DMS114 treated with DMSO at 0.1 percent for 48 hours (cell line): ENCODE measurements at regions not wholly inside any gene's neighbourhood (a gene's known extent, or its start where the extent isn't known, plus 50 kb on each side); places are given as distances from the start of the nearest gene placed in this dataset.
"Not testable (repeated sequence)": the region's sequence is repeated elsewhere in the genome, so short reads cannot be mapped to it uniquely, and the experiment has no call there.

ENCODE experiments used
- DNase-seq: peaks from one replicate; lab custom pipeline; 2025; ENCODE audit not compliant: unreplicated experiment; lab: John Stamatoyannopoulos, UW

DNA sequence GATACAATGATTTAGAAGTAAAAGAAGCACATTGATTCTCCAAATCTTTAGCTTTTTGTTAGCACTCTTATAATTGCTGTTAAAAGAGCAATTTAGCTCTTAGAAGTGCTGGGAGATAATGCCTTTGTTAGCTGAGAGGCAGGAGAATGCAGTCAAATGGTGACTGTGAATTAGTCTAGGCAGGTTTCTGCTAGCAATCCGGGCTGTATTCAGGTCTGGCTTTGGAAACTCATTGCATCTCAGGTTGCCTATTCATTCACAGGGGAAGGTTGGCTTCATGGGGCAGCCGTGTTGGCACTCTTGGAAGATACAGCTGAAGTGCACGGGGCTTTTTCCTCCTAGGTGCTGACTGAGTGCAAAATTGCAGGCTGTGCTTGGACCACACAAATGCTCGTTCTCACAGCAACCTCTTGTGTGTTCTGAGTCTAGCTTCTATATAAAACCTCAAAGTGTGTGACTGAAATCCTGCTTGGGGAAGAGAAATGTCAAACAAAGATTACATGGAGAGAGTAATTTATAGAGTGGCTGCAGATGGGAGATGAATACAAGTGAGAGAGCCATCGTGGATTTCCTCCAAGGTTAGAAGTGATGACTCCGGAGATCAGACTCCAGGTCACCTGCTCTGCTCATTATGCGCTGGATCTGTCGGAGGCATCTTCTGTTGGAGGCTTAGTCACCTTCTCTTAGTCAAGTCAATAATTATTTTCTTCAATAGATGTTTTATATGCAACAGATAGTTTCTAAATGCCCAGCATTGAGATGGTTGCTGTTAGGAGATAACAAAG lies 167.8 kb downstream of the PMAIP1 start:
- no peak for DNase-seq

DNA sequence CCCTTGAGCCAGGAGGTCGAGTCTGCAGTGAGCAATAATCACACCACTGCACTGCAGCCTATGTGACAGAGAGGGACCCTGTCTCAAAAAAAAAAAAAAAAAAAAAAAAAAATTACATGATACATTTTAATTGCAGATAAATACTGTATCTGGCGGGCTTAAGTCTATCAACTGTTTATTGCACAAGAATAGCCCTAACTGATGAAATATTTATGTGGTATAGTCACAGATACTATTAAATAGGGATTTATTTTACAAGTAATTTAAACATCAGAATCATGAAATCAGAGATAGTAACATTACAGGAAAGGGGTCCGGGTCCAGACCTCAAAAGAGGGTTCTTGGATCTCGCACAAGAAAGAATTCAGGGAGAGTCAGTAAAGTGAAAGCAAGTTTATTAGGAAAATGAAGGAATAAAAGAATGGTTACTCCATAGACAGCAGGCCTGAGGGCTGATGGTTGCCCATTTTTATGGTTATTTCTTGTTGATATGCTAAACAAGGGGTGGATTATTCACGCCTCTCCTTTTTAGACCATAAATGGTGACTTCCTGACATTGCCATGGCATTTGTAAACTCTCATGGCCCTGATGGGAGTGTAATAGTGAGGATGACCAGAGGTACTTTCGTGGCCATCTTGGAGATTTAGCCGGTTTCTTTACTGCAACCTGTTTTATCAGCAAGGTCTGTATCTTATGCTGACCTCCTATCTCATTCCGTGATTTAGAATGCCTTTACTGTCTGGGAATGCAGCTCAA lies 166.6 kb downstream of the PMAIP1 start:
- no peak for DNase-seq

DNA sequence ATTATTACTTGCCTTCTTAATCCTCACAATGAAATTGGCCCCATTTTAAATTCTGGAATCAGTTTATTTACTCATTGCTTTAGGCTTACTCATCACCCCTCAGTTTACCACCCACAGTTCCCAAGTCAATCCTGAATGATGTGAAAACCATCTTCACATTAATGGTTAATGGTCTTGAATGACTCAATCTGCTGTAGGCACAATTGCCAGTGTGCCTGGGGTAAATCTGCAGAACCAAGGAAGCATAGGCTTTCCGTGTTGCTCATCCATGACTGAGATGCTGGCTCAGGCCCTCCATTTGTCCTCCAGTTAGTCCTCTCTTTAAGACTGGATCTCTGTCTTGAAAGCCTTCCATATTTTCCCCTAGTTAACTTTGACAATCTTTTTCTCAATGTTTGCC lies 164.5 kb downstream of the PMAIP1 start:
- no peak for DNase-seq

DNA sequence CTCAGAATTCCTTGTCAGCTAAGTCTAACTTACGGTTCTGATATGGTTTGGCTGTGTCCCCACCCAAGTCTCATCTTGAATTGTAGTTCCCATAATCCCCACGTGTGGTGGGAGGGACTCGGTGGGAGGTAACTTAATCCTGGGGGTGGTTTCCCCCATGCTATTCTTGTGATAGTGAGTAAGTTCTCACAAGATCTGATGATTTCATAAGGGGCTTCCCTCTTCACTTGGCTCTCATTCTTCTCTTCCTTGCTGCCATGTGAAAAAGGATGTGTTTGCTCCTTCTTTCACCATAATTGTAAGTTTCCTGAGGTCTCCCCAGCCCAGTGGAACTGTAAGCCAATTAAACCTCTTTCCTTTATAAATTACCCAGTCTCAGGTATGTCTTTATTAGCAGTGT lies 163.0 kb downstream of the PMAIP1 start:
- DNase-seq = not testable (repeated sequence)

DNA sequence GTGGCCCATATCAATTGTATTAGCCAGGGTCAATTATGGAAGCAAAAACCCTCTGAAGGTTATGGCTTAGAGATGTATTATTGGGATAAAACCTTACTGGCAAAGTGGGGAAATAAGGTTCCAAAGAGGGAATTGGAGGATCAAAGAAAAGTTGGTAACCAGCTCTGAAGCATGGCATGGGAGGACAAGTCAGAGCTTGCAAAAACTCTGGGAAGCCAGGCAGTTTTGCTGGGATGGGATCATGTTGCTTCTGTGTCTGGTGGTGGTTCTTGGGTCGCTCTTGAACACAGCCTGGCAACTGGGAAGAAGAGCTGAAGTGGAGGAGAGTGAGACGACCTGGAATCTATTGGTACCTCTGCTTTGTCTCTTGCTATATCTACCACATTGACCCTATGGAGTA lies 162.6 kb downstream of the PMAIP1 start:
- DNase-seq = no peak

DNA sequence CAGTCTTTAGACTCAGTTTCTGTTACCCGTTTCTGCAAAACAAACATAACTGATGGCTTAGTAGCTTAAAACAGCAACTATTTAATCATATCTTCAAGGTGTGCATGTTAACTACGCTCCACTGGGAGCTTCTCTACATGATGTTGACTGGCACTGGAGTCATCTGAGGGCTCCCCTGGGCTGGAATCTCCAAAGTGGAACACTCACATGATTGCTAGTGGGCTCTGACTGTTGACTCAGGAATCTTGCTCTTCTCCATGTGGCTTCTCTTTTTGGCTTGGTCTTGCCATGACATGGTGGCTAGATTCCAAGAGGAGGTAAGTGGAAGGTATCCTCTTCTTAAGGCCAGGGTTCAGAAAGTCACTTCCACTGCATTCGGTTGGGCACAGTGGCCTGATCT lies 160.8 kb downstream of the PMAIP1 start:
- DNase-seq = no peak

DNA sequence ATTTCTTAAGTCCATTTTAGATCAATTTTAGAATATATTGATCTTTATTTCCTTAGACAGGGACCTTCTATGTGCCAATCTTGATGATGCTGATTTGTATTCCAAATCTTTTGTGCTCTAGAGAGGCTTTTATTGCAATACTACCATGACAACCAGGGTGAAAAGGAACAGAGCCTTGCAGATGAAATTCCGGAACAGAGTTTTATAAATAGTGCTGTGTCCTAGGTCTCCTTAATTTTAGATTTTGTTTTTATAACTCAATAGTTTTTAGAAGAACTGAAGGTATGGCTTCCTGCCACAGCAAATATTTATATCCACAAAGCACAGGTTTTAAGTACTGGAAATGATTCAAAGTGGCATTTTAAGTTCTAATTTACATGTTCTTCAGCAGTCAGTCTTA lies 160.2 kb downstream of the PMAIP1 start:
- DNase-seq = no peak

DNA sequence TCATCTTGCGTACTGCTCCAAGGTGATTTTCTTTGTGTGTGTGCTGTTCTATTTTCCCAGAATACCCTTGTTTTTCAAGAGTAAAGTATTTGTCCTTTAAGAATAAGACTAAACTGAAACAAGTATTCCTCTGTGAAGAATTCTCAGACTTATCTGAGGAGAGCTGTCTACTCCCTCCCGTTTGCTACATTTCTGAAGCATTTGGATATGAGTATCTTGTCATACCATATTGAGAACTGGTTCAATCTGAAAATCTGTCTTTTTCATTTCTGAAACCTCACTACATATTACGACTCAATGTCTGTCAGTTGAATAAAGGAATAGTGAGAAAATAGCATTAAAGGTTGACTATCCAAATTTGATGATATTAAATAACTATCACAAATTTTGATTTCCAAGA lies 159.4 kb downstream of the PMAIP1 start:
- DNase-seq = no peak

DNA sequence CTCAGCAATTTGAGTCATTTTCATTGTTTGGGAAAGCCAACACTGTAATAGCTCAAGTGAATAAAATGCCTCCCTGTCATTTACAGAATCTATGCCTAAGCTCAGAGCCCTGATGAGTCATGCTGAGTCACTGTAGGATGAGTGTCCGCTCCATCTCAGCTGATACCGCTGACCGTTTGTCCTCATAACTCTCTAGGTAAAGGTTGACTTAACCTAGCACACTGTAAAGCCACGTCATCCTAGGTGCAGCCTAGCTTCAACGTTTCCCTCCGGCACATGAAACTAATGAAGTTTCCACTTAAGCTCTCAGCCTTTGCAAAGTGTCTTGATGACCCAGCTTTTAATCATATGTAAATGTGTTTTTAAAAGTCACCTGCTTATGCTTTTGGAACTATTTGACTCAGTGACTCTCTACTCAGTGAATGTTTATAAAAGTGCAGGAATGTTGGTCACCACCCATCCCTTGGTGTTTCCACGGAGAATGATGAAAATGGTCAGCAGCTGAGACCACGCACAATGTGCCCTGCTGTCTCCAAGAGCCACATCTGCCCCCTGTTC lies 154.0 kb downstream of the PMAIP1 start:
- DNase-seq = no peak

DNA sequence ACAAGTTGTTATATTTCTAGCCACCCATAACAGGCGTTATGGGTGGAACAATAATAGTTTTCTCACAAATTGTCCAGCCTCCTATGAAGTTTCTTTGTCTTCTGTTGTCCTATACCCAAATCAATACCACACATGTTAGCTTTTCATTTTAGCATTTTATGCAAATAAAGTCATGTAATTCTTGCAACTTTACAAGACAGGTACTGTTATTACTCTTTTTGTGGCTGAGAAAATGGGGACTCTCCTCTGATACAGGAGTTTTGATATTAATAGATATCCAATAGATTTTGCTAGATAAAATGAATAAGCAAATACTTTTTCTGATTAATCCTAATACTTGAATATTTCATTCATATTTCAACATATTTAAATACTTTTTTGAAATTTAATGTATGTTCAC lies 151.0 kb downstream of the PMAIP1 start:
- no peak for DNase-seq

DNA sequence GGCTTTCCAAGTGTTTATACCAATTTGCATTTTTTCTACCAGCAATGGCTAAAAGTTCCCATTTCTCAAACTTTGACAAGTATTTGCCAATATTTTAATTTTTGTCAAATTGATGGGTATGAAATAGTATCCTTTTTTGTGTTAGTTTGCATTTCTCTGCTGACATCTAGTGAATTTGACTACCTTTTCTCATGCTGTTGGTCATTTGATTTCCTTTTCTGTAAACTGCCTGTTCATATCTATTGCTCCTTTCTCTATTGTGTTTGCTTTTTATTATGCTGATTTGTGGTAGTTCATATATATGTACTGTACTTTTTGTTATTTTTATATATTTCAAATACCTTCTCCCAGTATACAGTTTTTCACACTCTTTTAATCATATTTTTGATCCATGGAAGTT lies 149.4 kb downstream of the PMAIP1 start:
- no peak for DNase-seq

DNA sequence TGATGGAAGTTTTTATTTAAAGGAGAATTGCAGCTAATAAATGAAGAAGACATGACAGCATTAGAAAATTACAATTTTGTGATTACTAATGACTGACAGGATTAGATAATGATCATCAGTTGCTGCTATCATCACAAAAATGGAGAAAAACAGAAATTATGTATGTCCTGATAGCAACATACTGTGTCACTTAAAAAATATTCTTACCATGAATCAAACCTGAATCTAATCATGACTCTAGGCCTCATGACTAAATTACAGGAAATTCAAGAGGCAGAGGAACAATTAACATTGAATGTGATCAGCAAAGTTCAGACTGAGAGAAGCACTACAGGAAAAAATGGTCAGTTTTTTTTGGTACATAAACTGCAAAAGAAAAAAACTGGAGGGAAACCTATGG lies 147.8 kb downstream of the PMAIP1 start:
- no peak for DNase-seq

DNA sequence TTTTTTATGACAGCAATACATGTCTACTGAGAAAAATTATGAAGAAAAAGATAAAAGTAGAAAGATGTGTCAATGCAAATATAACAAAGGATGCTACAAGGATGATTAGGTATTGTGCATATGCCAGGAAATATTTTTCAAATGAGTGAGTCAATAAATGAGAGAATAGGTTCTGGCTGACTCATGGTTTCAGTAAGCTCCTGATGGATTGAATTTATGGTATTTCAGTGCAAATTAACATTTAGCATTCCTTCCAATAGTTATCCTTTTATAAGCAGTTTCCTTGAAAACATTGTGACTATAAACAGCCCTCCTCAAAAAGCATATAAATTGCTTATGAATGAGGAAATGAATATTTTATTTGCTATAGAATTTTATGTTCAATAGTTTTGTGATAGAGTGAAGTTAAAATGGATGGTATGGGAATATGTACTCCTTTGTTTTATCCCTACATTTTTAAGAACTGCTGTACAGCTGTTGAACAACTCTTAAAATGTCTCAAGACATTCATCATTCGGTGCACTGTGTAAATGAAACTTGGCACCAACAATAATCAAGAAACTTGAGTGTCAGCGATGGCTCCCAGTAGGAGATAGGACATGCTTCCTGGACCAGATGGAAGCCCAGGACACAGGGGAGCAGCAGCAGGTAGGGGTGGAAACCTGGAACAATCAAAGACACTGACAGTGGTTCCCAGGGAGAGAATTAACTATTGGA lies 144.7 kb downstream of the PMAIP1 start:
- DNase-seq = no peak

DNA sequence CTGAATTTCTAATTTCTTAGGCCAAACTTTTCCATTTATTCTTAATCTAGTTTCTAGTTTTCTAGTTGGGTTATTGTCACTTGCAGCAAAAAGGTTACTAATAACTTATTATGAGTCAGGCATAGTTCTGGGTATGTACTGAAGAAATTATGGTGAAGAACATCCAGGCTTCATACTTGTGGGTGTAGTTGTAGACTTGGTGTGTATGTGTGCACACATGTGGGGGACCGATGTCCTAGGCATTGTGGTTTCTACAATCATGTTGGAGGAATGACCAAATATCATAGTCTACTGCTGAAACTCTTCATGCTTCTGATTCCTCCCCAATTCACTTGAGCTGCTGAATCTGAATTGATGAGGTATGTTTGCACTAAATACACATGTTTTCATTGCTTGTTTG lies 141.2 kb downstream of the PMAIP1 start:
- DNase-seq = no peak

DNA sequence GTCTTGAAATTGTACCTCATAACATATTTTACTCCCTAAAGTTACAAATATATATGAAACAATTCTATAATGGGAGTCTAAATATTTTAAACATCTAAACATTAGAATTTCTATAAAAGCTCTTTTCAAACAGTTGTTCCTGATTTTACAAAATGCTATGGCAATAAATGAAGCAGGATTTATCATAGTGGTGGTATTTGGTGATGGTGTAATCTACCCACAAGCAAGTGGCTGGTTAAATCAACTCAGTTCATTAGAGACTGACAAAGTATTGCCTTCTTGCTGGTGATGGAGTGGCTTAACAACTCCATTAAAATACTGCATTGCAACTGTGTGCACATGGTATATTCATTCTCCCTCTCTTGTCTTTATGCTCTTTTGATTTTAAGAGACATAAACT lies 138.9 kb downstream of the PMAIP1 start:
- no peak for DNase-seq

DNA sequence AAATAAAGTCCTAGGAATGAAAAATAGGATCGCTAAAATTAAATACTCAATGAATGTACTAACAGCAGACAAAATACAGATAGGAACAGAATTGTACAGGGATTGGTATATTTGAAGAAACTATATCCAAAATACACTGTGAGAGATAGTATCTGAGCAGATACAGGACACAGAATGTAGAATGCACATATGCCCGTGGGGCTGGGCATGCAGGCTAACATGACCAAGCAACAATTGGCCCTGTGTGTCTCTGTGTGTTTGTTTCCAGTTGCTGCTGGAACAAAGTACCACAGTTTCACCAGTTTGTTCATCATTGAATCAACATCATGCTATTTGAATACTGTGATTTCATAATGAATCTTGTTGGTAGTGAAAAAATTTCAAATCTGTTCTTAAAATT lies 127.6 kb downstream of the PMAIP1 start:
- no peak for DNase-seq

DNA sequence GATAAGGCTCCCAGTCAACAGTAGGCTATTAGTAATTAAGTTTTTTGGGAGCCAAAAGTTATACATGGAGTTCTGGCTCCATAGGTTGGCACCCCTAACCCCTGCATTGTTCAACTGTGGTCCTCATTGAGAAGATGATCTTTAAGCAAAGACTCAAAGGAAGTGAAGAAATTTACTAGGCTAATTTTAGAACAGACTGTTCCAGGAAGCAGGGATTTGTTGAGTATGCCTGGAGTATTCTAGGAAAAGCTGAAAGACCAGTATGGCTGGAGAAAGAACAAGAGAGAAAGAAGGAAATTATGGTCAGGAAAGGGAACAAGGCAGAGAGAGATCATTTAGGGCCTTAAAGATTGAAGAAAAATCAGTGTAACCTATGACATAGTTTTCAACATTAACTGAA lies 125.1 kb downstream of the PMAIP1 start:
- no peak for DNase-seq

DNA sequence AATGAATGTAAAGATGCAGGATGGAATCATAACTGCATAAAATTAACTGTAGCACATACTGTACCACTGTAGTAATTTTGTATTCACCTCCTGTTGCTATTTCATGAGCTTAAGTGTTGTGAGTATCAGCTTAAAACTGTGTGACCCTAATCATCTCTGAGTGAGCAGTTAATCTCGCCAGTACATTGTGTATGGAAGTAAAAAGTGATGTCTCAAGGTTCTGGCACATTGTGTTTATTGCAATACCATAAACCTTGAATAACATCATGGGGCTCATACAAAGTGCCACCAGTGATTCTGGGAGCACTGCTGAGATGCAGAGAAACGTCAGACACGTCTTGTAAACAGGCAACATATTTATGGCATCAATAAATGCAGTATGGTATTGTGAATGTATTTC lies 124.5 kb downstream of the PMAIP1 start:
- no peak for DNase-seq

DNA sequence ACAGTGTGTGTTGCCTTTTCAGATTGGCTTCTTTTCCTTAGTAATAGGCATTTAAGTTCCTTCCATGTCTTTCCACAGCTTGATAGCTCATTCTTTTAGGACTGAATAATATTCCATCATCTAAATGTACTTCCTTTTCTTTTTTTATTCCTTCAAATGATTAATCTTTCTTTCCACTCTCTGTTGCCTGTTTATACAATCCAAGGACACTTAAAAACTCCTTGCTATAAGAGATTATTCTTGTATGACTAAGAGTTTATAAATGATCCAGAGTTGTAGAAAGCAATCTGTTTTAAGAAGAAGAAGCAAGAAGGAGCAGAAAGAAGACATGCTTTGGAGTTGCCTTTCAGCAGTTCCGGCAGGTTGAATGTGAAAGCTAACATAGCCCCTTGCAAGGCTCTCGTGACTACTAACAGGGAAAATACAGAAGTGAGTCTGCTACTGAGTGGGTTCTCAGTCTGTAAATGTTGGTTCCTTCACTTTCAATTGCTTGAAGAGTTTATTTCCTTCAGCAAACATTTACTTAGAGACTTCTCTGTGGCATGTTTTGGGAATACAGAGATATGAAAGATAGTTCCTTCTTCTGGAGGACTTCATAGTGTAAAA lies 123.0 kb downstream of the PMAIP1 start:
- DNase-seq = no peak

DNA sequence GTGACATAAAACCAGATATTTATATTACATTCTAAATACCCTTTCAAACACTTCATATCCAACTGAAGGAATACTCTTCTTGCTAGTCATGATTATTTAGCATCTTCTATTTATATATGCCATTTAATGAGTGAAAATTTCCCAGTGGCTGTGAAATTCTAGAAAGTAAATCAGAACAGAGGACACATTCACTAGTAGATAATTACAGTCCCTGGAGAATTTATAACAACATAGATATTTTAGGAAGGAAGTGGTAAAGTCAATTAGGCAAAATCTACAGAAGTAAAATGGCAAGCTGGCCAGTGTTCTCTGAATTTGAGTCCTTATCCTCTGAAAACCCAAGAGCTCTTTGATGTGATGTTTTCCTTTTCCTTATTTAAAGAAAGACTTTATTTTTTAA lies 121.8 kb downstream of the PMAIP1 start:
- DNase-seq = no peak
